ENCODE measurements at regions not wholly inside any gene's neighbourhood (a gene's known extent, or its start where the extent isn't known, plus 50 kb on each side); places are given as distances from the start of the nearest gene placed in this dataset.

DNA sequence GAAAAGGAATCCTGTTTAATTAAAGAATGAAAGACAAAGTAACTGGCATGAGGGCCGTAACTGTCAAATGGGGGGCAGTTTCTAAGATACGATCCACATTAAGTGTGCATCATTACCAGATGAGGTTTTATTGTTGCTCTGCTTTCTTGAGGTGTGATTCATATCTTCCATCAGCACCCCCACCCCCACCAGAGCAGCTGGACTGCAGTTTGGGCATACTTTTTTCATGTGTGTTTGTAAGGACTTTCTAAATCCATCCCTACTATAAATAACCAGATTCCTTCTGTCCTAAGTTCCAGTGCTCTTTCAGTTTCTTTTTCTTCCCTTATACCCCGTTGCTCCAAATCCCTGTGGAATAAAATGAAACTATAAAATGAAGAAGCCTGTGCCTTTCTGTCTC, 142.1 kb downstream of the CDCA7 start:
- Histone ChIP-seq H3K27me3 (replicated peaks; ENCODE audit: insufficient read depth, low read length) (no peaks in the 10 kb centered on the region), H3K9ac (ENCODE audit: low read length) (no peak overlapping the region), H3K4me1 (ENCODE audit: low read length) (no peaks in the 10 kb centered on the region), H3K4me2 (ENCODE audit: low read depth, low read length) (no peak overlapping the region), H3K4me3 (ENCODE audit: low read length) (no peak overlapping the region), H4K20me1 (ENCODE audit: insufficient read depth, low read length) (no peaks in the 10 kb centered on the region), H3K9me2 (replicated peaks; ENCODE audit: insufficient read depth, low read length) (no peaks in the 10 kb centered on the region), H3K36me3 (replicated peaks; ENCODE audit: insufficient read depth, low read length) (no peaks in the 10 kb centered on the region), H3F3A (ENCODE audit: insufficient read depth, low read length) (no peaks in the 10 kb centered on the region), H2AFZ (ENCODE audit: low read length) (no peak overlapping the region), H3K27ac (ENCODE audit: low read length) (no peak overlapping the region), H3K79me2 (ENCODE audit: low read length) (no peaks in the 10 kb centered on the region), H3K9me3 (replicated peaks; ENCODE audit: insufficient read depth, low read length) (no peaks in the 10 kb centered on the region)
- TF ChIP-seq EZH2 (optimal IDR thresholded peaks at IDR 0.05; ENCODE audit: low read depth, low read length) (no peak), EZH2phosphoT487 (IDR thresholded peaks at IDR 0.05; ENCODE audit: low read length) (no peak)
- TF ChIP-seq, protein P1, sequence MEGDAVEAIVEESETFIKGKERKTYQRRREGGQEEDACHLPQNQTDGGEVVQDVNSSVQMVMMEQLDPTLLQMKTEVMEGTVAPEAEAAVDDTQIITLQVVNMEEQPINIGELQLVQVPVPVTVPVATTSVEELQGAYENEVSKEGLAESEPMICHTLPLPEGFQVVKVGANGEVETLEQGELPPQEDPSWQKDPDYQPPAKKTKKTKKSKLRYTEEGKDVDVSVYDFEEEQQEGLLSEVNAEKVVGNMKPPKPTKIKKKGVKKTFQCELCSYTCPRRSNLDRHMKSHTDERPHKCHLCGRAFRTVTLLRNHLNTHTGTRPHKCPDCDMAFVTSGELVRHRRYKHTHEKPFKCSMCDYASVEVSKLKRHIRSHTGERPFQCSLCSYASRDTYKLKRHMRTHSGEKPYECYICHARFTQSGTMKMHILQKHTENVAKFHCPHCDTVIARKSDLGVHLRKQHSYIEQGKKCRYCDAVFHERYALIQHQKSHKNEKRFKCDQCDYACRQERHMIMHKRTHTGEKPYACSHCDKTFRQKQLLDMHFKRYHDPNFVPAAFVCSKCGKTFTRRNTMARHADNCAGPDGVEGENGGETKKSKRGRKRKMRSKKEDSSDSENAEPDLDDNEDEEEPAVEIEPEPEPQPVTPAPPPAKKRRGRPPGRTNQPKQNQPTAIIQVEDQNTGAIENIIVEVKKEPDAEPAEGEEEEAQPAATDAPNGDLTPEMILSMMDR (IDR thresholded peaks at IDR 0.05; ENCODE audit: low read length) = no peak
- DNase-seq = no peak

DNA sequence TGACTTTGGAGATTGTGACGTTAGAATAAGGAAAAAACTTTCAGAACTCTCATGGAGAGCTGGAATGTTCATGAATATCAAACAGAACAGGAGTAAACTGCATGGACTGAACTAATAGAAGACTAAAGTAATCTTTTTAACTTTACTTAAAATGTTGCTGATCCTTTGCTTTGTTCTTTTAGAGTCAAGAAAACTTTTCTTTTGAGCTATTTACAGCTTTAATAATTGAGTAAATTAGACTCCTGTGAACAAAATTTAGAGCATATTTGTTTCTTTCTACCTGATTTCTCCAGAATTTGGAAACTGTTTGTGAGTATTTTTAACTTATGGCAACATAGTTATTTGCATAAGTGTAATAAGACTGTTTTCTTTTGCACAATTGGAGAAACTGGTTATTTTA, 146.3 kb downstream of the CDCA7 start:
- H3F3A ChIP-seq (ENCODE audit: insufficient read depth, low read length) = no peaks in the 10 kb centered on the region
- H4K20me1 ChIP-seq (ENCODE audit: insufficient read depth, low read length) = no peaks in the 10 kb centered on the region
- H3K9ac ChIP-seq (ENCODE audit: low read length) = no peak overlapping the region
- H3K27ac ChIP-seq (ENCODE audit: low read length) = no peak overlapping the region
- DNase-seq = no peak
- no peaks in the 10 kb centered on the region for H3K9me3 ChIP-seq (replicated peaks; ENCODE audit: insufficient read depth, low read length)
- H2AFZ ChIP-seq (ENCODE audit: low read length) = no peak overlapping the region
- H3K4me2 ChIP-seq (ENCODE audit: low read depth, low read length) = no peak overlapping the region
- H3K9me2 ChIP-seq (replicated peaks; ENCODE audit: insufficient read depth, low read length) = no peaks in the 10 kb centered on the region
- H3K4me3 ChIP-seq (ENCODE audit: low read length) = no peak overlapping the region
- no peak for TF ChIP-seq EZH2 (optimal IDR thresholded peaks at IDR 0.05; ENCODE audit: low read depth, low read length)
- no peak for TF ChIP-seq EZH2phosphoT487 (IDR thresholded peaks at IDR 0.05; ENCODE audit: low read length)
- TF ChIP-seq, protein P1 (IDR thresholded peaks at IDR 0.05; ENCODE audit: low read length) = no peak
- H3K36me3 ChIP-seq (replicated peaks; ENCODE audit: insufficient read depth, low read length) = no peaks in the 10 kb centered on the region
- H3K4me1 ChIP-seq (ENCODE audit: low read length) = no peaks in the 10 kb centered on the region
- H3K27me3 ChIP-seq (replicated peaks; ENCODE audit: insufficient read depth, low read length) = no peaks in the 10 kb centered on the region
- no peaks in the 10 kb centered on the region for H3K79me2 ChIP-seq (ENCODE audit: low read length)

DNA sequence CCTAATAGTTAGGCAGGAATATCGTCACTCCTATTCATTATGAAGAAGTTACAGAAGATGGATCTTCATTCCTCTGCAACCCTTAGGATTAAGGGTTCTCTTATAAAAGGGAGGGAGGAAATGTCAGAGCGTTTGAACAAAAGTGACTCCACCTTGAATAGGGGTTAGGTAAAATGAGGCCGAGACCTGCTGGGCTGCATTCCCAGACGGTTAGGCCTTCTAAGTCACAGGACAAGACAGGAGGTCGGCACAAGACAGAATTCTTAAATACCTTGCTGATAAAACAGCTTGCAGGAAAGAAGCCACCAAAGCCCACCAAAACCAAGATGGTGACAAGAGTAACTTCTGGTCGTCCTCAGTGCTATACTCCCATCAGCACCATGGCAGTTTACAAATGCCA, 147.6 kb downstream of the CDCA7 start:
- no peaks in the 10 kb centered on the region for H3K9me3 ChIP-seq (replicated peaks; ENCODE audit: insufficient read depth, low read length)
- H3K4me3 ChIP-seq (ENCODE audit: low read length) = no peak overlapping the region
- no peaks in the 10 kb centered on the region for H3K9me2 ChIP-seq (replicated peaks; ENCODE audit: insufficient read depth, low read length)
- TF ChIP-seq EZH2phosphoT487 (IDR thresholded peaks at IDR 0.05; ENCODE audit: low read length) (no peak), EZH2 (optimal IDR thresholded peaks at IDR 0.05; ENCODE audit: low read depth, low read length) (no peak)
- no peaks in the 10 kb centered on the region for H3F3A ChIP-seq (ENCODE audit: insufficient read depth, low read length)
- H3K79me2 ChIP-seq (ENCODE audit: low read length) = no peaks in the 10 kb centered on the region
- H3K27me3 ChIP-seq (replicated peaks; ENCODE audit: insufficient read depth, low read length) = no peaks in the 10 kb centered on the region
- H3K36me3 ChIP-seq (replicated peaks; ENCODE audit: insufficient read depth, low read length) = no peaks in the 10 kb centered on the region
- H3K27ac ChIP-seq (ENCODE audit: low read length) = no peak overlapping the region
- no peak for DNase-seq
- no peaks in the 10 kb centered on the region for H4K20me1 ChIP-seq (ENCODE audit: insufficient read depth, low read length)
- no peak overlapping the region for H3K9ac ChIP-seq (ENCODE audit: low read length)
- H3K4me2 ChIP-seq (ENCODE audit: low read depth, low read length) = no peak overlapping the region
- H2AFZ ChIP-seq (ENCODE audit: low read length) = no peak overlapping the region
- no peaks in the 10 kb centered on the region for H3K4me1 ChIP-seq (ENCODE audit: low read length)

DNA sequence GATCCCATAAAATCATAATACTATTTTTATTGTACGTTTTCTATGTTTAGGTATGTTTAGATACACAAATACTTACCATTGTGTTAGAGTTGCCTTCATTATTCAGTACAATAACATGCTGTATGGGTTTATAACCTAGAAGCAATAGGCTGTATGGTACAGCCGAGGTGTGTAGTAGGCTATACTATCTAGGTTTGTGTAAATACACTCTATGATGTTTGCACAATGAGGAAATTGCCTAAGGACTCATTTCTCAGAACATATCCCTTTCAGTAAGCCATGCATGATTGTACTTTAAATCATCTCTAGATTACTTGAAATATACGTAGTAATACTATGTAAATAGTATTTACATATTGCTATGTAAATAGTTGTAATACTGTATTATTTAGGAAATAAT, 156.7 kb downstream of the CDCA7 start:
- Histone ChIP-seq H3K27ac (ENCODE audit: low read length) (no peak overlapping the region), H3K4me2 (ENCODE audit: low read depth, low read length) (no peak overlapping the region)

More for the DNA sequence above, 156.7 kb downstream of the CDCA7 start:
- H3K27me3 ChIP-seq (replicated peaks; ENCODE audit: insufficient read depth, low read length) = no peaks in the 10 kb centered on the region
- TF ChIP-seq, protein P1 (IDR thresholded peaks at IDR 0.05; ENCODE audit: low read length) = no peak
- TF ChIP-seq EZH2phosphoT487 (IDR thresholded peaks at IDR 0.05; ENCODE audit: low read length) = no peak
- H3K4me3 ChIP-seq (ENCODE audit: low read length) = no peak overlapping the region
- H3K9me3 ChIP-seq (replicated peaks; ENCODE audit: insufficient read depth, low read length) = no peaks in the 10 kb centered on the region
- no peaks in the 10 kb centered on the region for H3K79me2 ChIP-seq (ENCODE audit: low read length)
- H3K36me3 ChIP-seq (replicated peaks; ENCODE audit: insufficient read depth, low read length) = no peaks in the 10 kb centered on the region
- no peaks in the 10 kb centered on the region for H3K9me2 ChIP-seq (replicated peaks; ENCODE audit: insufficient read depth, low read length)
- no peaks in the 10 kb centered on the region for H4K20me1 ChIP-seq (ENCODE audit: insufficient read depth, low read length)
- H3F3A ChIP-seq (ENCODE audit: insufficient read depth, low read length) = peaks cover 5% of the 10 kb centered on the region; the same call in 1 of the 2 replicates
- H3K4me1 ChIP-seq (ENCODE audit: low read length) = peaks cover 26% of the 10 kb centered on the region
- H2AFZ ChIP-seq (ENCODE audit: low read length) = no peak overlapping the region
- DNase-seq = no peak
- no peak overlapping the region for H3K9ac ChIP-seq (ENCODE audit: low read length)
